ENCODE measurements at regions not wholly inside any gene's neighbourhood (a gene's known extent, or its start where the extent isn't known, plus 50 kb on each side); places are given as distances from the start of the nearest gene placed in this dataset.
"Not testable (repeated sequence)": the region's sequence is repeated elsewhere in the genome, so short reads cannot be mapped to it uniquely, and the experiment has no call there.

DNA sequence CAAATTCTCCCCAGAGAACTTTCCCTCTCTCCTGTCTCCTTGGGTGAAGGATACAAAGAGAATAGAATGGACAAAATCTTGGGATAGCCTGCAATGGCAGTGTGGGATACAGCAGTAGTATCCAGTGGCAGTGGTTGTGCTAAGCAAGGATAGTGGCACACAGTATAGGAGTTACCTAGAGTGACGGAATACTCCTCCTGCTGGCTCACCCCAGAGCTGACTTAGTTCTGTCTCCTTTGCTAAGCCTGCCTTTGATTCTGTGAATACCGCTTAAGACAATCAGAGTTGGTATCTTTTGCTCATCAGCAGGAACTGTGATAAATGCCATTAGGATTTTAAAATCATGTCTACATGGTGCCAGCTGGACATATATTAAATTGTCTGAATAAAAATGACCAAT is 404.3 kb downstream of the JRKL start:
- no peak for FAIRE-seq

DNA sequence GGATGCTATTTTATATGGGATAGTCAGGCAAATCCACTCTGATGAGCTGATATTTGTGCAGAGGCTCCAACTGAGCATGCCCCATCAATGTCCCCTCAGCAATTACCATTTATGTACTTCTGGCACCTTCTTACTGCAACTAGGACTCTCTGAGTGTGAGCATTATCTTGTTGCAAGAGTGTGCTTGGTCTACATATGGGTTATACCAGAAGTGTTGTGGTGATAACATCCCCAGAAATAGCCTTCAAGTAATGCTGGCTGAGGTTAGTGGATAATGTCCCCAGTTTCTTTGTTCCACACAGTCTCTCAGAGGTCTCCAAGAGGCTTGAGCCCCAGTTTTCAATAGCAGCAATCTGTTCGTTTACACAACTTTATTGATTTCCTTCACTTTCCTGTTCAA is 408.6 kb downstream of the JRKL start:
- FAIRE-seq, result no peak

DNA sequence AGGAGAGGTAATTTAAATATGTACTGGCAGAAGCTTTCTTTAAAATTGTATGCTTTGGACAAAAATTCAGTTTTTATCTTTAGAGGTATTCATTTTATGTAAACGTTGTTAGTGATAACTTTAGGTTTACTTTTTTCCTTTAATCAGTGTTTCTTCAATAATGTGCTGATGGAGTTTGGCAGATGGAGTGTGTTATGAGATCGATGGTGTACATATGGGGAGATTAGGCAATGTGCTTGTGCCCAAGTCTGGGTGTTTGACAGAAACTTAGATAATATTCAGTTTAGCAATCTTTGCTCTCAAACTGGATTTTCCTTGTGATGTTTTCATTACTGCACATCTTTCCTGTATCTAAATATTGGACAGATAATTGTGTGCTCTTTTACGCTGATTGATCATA is 425.4 kb downstream of the JRKL start:
- no peak for FAIRE-seq

DNA sequence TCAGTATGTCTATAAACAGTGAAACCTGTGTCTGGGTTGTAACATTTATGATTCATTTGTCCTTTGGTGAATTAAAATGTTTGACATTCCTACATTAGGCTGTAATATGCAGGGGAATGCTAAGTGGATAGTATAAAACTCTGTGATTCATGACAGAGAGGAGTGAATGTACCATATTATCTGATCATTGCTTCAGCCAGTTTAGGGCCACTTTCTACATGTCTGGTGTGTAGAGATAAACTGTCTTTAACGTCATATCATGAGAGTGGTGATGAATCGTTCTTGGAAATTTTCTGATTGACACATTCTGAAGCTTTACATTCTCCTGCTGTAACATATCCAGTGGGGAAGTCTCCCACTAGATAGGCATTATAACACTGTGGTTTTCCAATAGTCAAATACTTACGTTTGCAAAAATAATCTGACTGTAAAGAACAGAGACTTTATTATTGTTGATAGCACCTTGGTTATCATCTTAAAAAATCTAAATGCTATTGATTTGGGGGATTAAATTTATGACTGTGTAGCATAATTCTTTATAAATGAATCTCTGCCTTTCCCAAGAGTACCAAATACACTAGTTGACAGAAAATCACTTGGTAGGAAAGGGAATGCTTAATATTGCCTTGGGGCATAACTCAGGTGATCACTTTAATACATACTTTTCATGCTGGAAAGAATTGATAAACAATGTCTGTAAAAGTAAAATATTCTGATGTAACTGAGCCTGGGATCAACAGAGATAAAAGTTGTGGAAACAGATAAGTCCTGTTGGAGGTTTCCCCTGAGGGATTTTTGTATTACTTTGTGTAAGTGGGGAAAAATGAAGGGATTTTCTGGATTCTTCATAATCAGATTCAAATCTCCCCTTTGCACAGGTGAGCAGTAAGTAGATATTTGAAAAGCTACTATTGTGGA is 427.9 kb downstream of the JRKL start:
- no peak for FAIRE-seq

GRCh38 chr11:96827164-96827563 is 437.4 kb downstream of the JRKL start:
- no peak for FAIRE-seq

GRCh38 chr11:96841792-96842191 is 452.0 kb downstream of the JRKL start:
- FAIRE-seq, result no peak

GRCh38 chr11:96842731-96843130 is 452.9 kb downstream of the JRKL start:
- FAIRE-seq, result no peak

DNA sequence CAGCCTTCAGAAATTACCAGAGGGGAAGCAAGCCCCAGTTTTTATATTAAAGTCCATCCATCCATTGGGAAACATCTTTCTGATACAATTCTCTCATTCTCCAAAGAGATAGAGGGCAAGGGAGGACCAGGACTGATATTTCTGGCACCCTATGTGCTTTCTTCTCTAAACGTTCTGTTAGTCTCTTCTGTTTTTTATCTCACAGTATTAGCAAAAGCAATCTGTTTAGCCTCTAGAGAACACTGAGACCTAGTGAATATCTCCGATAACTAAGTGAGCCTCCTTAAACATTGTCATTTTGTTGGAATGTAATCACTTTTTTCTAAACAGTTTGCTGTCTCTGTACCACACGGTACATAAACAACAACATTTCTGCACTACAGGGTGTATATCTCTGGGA is 464.6 kb downstream of the JRKL start:
- FAIRE-seq, result no peak

DNA sequence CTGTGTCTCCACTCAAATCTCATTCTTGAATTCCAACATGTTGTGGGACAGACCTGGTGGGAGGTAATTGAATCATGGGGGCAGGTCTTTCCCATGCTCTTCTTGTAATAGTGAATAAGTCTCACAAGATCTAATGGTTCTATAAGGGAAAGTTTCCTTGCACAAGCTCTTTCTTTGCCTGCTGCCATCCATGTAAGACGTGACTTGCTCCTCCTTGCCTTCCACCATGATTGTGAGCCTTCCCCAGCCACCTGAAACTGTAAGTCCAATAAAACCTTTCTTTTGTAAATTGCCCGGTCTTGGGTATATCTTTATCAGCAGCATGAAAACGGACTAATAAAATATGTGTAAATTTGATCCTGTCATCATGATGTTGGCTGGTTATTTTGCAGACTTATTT is 471.9 kb downstream of the JRKL start:
- not testable (repeated sequence) for FAIRE-seq

DNA sequence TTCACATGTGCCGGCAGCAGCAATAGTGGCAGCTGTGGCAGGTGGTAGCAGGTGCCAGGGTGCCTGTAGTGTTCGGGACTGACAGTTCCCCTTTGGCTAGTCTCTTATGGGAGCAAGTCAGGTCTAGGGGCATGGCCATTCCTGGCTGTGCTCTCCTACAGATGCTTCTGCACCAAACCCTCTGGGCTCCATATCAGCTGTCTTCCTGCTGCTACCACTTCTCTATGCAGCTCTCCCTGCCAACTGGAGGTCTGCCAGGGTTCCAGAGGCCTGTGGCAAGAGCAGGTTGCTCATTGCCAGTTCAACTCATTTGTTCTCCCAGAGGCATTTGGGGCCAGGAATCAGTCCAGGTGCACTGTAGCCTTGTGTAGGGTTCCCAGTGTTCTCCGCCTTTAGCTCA is 473.7 kb downstream of the JRKL start:
- FAIRE-seq, result no peak

DNA sequence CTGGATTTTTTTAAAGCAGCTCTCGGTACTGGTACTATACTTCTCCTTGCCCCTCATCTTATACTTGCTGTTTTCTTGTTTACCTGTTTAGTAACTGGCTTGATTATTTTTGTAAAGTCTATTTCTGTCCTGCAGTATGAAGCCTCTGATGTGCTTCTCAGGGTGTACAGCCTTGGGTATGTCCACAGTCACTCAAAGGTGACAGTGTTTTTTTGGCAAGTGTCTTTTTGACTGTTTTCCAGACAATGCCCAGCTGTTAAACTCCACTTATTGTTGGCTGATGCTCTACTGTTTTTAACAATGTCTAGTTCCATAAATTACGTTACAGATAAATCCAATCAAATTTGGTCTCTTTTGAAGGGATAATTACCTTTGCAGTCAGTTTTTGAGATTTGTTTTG is 475.2 kb downstream of the JRKL start:
- FAIRE-seq, result no peak

DNA sequence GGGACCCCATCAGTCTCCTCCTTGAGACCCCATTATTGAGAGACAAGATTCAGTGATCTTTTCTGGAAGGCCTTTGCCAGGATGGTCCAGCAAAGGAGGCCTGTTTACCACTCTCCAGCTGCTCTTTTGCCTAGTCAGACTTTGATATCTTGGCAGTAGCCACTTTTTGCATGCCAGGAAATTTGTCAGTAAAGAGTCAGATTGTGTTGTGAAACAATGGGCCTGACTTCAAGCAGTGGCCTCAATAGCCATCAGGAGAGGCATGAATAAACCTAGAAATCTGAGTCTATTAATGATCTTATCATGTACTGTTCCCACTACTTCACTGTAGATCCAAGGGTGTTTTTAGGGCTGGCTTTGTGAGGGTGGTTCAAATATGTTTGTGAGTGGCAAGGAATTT is 479.4 kb downstream of the JRKL start:
- FAIRE-seq, result no peak

DNA sequence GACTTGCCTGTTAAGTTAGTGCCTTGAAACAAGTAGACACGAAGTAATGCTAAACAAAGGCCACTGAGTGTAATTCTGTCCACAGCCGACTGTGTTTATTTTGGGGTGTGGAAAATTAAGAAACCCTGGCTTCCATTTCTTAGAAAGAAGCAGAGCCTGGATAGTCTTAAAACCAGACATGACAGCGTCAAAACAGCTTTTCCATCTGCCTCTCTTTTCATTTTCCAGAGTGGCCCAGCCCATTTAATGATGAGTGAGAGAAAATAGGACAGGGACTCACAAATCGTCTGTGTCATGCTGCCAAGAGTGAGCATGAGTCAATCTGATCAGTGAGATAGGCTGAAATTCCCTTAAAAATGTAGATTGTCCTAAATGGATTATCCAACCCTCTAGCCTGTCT is 485.9 kb downstream of the JRKL start:
- FAIRE-seq, result no peak

GRCh38 chr11:96878299-96879051 is 488.7 kb downstream of the JRKL start:
- FAIRE-seq, result no peak

- FAIRE-seq, result not testable (repeated sequence)
These were observed 492.8 kb downstream of the JRKL start for GRCh38 chr11:96882622-96883021.

DNA sequence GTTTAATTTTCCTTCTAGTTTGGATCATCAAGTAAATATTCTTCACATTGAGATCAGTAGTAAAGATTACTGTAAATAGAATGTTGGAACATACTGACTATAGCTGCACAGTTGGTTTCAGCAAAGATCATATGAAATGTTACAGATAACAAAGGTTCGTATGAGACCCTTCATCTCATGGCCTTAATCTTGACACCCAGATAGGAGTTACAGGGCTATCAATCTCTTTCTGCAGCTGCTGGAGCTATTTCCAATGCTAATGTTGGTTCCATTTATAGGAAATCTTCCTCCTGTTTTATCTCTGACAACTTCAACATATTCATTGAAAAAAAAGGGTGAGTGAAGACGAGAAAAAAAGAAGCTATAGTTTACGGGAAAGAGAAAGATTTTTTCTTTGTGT is 495.6 kb downstream of the JRKL start:
- FAIRE-seq, result no peak

GRCh38 chr11:96885912-96886311 is 496.1 kb downstream of the JRKL start:
- no peak for FAIRE-seq

GRCh38 chr11:96893988-96894387 is 504.2 kb downstream of the JRKL start:
- FAIRE-seq, result no peak

- no peak for FAIRE-seq
These were observed 504.8 kb downstream of the JRKL start for GRCh38 chr11:96894587-96894986.

- no peak for FAIRE-seq
These were observed 510.2 kb downstream of the JRKL start for GRCh38 chr11:96899971-96900370.

DNA sequence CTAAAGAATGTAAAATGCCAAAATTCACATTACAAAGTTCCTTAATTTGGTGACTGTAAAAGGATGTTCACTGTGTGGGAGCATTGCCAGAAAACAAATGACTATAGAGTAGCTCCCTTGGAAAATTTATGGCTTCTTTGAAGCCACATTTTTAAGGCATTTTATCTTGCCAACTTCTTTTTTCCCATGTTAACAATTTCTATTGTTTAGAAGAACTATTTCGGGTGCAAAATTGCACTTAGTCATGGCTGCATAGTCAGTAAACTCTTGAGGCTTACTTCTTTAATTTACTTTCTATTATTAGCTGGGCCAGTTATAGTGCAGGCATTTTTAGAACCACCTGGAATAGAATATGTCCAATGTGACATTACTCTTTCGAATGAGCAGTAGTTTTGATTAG is 515.3 kb downstream of the JRKL start:
- FAIRE-seq, result no peak

DNA sequence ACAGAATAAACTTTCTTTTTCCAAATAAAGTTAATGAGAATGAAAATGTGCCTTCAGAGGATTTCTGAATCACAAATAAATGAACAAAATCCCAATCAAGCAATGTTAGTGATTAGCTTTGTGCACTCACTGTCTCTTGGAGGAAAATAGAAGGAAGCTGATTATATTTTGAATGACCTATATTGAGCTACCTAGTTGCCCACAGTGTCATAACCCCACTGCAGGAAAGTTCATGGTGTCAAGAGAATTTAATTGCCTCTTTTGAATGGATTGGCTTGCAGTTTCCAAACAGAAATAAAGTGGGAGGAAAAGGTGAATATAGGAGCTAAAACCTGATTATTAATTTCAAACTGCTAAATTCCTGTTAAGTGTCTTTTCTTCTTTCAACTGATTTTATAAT is 515.9 kb downstream of the JRKL start:
- no peak for FAIRE-seq

GRCh38 chr11:96906476-96906875 is 516.7 kb downstream of the JRKL start:
- no peak for FAIRE-seq

- no peak for FAIRE-seq
These were observed 536.0 kb downstream of the JRKL start for GRCh38 chr11:96925862-96926261.
